ENCODE measurements at regions not wholly inside any gene's neighbourhood (a gene's known extent, or its start where the extent isn't known, plus 50 kb on each side); places are given as distances from the start of the nearest gene placed in this dataset.

DNA sequence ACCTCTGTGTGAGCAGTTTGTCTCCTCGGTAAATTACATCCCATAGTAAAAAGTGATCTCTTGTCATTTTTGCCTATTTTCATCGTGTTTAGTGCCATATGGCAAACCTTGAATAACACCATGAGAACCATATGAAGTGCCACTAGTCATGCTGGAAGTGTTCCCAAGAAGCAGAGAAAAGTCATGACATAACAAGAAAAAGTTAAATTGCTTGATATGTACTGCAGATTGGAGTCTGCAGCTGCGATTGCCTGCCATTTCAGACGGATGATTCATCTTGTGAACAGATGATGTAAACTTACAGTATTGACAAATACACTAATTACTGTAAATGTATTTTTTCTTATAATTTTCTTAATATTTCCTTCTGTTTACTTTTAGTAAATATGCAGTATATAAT lies 846.7 kb downstream of the BCL11A start:
- no peaks in the 10 kb centered on the region for H3K4me1 ChIP-seq (ENCODE audit: insufficient read depth, insufficient read length)
- no peak overlapping the region for H3K9ac ChIP-seq (ENCODE audit: insufficient read length, low read depth)
- DNase-seq (ENCODE audit: low read depth, low spot score) = no peak
- H3K27me3 ChIP-seq (ENCODE audit: insufficient read depth, insufficient read length) = no peaks in the 10 kb centered on the region
- no peaks in the 10 kb centered on the region for H3K9me3 ChIP-seq (ENCODE audit: insufficient read depth, low read length)
- no peaks in the 10 kb centered on the region for H3K36me3 ChIP-seq (ENCODE audit: insufficient read depth, insufficient read length, low read length)
- H3K4me3 ChIP-seq (ENCODE audit: insufficient read length, low read depth) = no peak overlapping the region
- TF ChIP-seq ZNF274 (IDR thresholded peaks at IDR 0.05; ENCODE audit: low read depth, low read length) (no peak), YY1 (IDR thresholded peaks at IDR 0.05; ENCODE audit: insufficient read depth, insufficient read length) (no peak), SUZ12 (IDR thresholded peaks at IDR 0.05; ENCODE audit: extremely low read depth, insufficient read depth, insufficient read length) (no peak)

DNA sequence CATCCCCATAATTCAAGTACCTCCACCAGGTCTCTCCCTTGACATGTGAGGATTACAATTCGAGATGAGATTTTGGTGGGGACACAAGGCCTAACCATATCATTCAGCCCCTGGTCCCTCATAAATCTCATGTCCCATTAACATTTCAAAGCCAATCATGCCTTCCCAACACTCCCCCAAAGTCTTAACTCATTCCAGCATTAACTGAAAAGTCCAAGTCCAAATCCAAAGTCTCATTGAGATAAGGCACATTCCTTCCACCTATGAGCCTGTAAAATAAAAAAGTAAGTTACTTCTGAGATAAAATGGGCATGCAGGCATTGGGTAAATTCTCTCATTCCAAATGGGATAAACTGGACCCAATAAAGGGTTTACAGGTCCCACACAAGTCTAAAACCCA lies 849.7 kb downstream of the BCL11A start:
- DNase-seq (ENCODE audit: low read depth, low spot score) = no peak
- no peaks in the 10 kb centered on the region for H3K9me3 ChIP-seq (ENCODE audit: insufficient read depth, low read length)

DNA sequence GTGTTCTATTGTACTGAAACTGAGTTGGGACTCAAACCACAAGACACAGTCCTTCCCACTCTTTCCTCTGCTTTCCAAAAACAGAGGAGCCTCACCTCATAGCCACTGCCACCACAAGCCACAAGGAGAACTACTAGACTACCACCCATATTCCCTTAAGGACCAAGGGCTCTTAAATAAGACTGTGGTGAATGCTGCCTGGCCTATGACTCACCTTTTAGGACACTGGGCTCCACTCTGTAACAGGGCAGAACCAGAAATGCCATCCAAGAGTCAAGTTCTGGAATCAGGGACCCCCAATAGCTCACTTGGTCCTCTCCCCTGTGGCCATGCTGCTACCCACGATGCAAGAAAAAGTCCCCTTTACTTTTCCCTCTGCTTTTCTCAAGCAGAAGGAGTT lies 851.4 kb downstream of the BCL11A start:
- H3K4me3 ChIP-seq (ENCODE audit: insufficient read length, low read depth) = no peak overlapping the region
- H3K36me3 ChIP-seq (ENCODE audit: insufficient read depth, insufficient read length, low read length) = no peaks in the 10 kb centered on the region
- H3K9me3 ChIP-seq (ENCODE audit: insufficient read depth, low read length) = no peaks in the 10 kb centered on the region
- TF ChIP-seq YY1 (IDR thresholded peaks at IDR 0.05; ENCODE audit: insufficient read depth, insufficient read length) = no peak
- no peak for TF ChIP-seq SUZ12 (IDR thresholded peaks at IDR 0.05; ENCODE audit: extremely low read depth, insufficient read depth, insufficient read length)
- no peak for TF ChIP-seq ZNF274 (IDR thresholded peaks at IDR 0.05; ENCODE audit: low read depth, low read length)
- H3K4me1 ChIP-seq (ENCODE audit: insufficient read depth, insufficient read length) = no peaks in the 10 kb centered on the region
- no peak overlapping the region for H3K9ac ChIP-seq (ENCODE audit: insufficient read length, low read depth)
- no peaks in the 10 kb centered on the region for H3K27me3 ChIP-seq (ENCODE audit: insufficient read depth, insufficient read length)
- no peak for DNase-seq (ENCODE audit: low read depth, low spot score)

More for the DNA sequence above, 849.7 kb downstream of the BCL11A start:
- TF ChIP-seq YY1 (IDR thresholded peaks at IDR 0.05; ENCODE audit: insufficient read depth, insufficient read length) (no peak), SUZ12 (IDR thresholded peaks at IDR 0.05; ENCODE audit: extremely low read depth, insufficient read depth, insufficient read length) (no peak), ZNF274 (IDR thresholded peaks at IDR 0.05; ENCODE audit: low read depth, low read length) (no peak)
- no peaks in the 10 kb centered on the region for H3K36me3 ChIP-seq (ENCODE audit: insufficient read depth, insufficient read length, low read length)
- H3K9ac ChIP-seq (ENCODE audit: insufficient read length, low read depth) = no peak overlapping the region
- H3K4me1 ChIP-seq (ENCODE audit: insufficient read depth, insufficient read length) = no peaks in the 10 kb centered on the region
- no peak overlapping the region for H3K4me3 ChIP-seq (ENCODE audit: insufficient read length, low read depth)
- H3K27me3 ChIP-seq (ENCODE audit: insufficient read depth, insufficient read length) = no peaks in the 10 kb centered on the region

DNA sequence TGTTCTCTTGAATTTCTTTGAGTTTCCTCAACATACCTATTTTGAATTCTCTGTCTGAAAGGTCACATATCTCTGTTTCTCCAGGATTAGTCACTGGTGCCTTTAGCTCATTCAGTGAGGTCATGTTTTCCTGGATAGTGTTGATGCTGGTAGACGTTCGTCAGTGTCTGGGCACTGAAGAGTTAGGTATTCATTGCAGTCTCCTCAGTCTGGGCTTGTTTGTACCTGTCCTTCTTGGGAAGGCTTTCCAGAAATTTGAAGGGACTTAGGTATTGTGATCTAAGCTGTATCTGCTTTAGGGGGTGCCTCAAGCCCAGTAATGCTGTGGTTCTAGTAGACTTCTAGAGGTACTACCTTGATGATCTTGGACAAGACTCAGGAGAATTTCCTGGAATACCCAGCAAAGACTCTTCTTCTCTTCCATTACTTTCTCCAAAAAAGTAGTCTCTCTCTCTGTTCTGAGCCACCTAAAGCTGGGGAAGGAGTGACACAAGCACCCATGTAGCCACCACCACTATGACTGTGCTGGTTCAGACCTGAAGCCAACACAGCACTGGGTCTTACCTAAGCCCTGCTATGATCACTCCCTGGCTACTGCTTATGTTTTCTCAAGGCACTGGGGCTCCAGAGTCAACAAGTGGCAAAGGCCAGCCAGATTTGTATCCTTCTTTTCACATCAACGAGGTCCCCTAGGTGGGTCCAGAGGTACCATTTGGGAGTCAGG lies 852.0 kb downstream of the BCL11A start:
- Histone ChIP-seq H3K9me3 (ENCODE audit: insufficient read depth, low read length) (no peaks in the 10 kb centered on the region), H3K4me1 (ENCODE audit: insufficient read depth, insufficient read length) (no peaks in the 10 kb centered on the region), H3K36me3 (ENCODE audit: insufficient read depth, insufficient read length, low read length) (no peaks in the 10 kb centered on the region), H3K4me3 (ENCODE audit: insufficient read length, low read depth) (no peak overlapping the region), H3K27me3 (ENCODE audit: insufficient read depth, insufficient read length) (no peaks in the 10 kb centered on the region), H3K9ac (ENCODE audit: insufficient read length, low read depth) (no peak overlapping the region)
- TF ChIP-seq SUZ12 (IDR thresholded peaks at IDR 0.05; ENCODE audit: extremely low read depth, insufficient read depth, insufficient read length) (no peak), YY1 (IDR thresholded peaks at IDR 0.05; ENCODE audit: insufficient read depth, insufficient read length) (no peak), ZNF274 (IDR thresholded peaks at IDR 0.05; ENCODE audit: low read depth, low read length) (no peak)
- DNase-seq (ENCODE audit: low read depth, low spot score) = no peak

DNA sequence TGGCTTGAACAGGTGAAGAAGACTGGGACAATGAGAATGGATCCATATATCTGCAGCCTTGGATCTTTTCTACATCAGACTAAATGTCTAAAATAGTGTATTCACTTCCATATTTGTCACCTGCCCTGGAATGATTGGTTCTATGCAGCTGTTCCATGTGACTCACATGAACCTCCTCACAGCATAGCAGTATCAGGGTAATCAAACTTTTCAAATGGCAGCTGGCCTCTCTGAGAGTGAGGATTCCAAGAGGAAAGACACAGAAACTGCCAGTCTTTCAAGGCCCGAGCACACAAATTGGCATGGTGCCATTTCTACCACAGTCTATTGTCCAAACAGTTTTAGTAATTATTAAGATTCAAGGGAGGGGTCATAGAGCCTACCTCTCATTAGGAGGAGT lies 859.3 kb downstream of the BCL11A start:
- Histone ChIP-seq H3K4me1 (ENCODE audit: insufficient read depth, insufficient read length) (no peaks in the 10 kb centered on the region), H3K27me3 (ENCODE audit: insufficient read depth, insufficient read length) (no peaks in the 10 kb centered on the region), H3K36me3 (ENCODE audit: insufficient read depth, insufficient read length, low read length) (no peaks in the 10 kb centered on the region), H3K9me3 (ENCODE audit: insufficient read depth, low read length) (no peaks in the 10 kb centered on the region), H3K9ac (ENCODE audit: insufficient read length, low read depth) (no peak overlapping the region), H3K4me3 (ENCODE audit: insufficient read length, low read depth) (no peak overlapping the region)
- no peak for DNase-seq (ENCODE audit: low read depth, low spot score)
- no peak for TF ChIP-seq ZNF274 (IDR thresholded peaks at IDR 0.05; ENCODE audit: low read depth, low read length)
- no peak for TF ChIP-seq YY1 (IDR thresholded peaks at IDR 0.05; ENCODE audit: insufficient read depth, insufficient read length)
- no peak for TF ChIP-seq SUZ12 (IDR thresholded peaks at IDR 0.05; ENCODE audit: extremely low read depth, insufficient read depth, insufficient read length)

DNA sequence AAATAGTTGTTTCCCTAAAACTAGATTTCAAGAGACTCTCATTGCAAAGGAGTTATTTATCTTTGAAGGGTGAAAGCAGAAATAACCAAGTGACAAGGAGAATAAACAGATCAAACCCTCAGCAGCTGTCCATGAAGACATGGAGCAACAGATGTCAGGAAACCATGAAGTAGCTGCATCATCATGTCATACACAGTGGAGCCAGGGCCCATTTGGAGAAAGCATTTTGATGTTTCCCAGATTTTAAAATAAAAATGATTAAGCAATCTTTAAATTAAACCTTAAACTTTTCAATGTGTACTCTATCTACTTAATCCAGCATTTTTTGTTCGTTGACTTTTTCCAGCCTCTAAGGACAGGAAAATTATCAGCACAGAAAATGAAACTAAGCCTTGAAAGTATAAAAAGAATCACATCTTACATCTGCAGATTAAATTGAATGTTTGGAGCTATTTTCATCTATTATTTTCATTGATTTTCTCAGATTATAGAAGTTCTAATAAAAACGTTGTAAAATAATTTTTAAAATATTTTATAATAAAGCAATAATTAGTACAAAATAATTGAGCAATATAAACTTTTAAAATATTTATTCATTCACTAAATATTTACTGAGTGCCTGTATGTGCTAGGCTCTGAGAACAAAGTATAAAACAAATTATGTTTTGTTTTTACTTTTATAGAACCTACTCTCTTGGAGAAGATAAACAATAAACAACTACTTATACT lies 860.1 kb downstream of the BCL11A start:
- Histone ChIP-seq H3K9me3 (ENCODE audit: insufficient read depth, low read length) (no peaks in the 10 kb centered on the region), H3K4me3 (ENCODE audit: insufficient read length, low read depth) (no peak overlapping the region), H3K4me1 (ENCODE audit: insufficient read depth, insufficient read length) (no peaks in the 10 kb centered on the region), H3K36me3 (ENCODE audit: insufficient read depth, insufficient read length, low read length) (no peaks in the 10 kb centered on the region), H3K27me3 (ENCODE audit: insufficient read depth, insufficient read length) (no peaks in the 10 kb centered on the region), H3K9ac (ENCODE audit: insufficient read length, low read depth) (no peak overlapping the region)
- DNase-seq (ENCODE audit: low read depth, low spot score) = no peak
- TF ChIP-seq YY1 (IDR thresholded peaks at IDR 0.05; ENCODE audit: insufficient read depth, insufficient read length) (no peak), ZNF274 (IDR thresholded peaks at IDR 0.05; ENCODE audit: low read depth, low read length) (no peak), SUZ12 (IDR thresholded peaks at IDR 0.05; ENCODE audit: extremely low read depth, insufficient read depth, insufficient read length) (no peak)

DNA sequence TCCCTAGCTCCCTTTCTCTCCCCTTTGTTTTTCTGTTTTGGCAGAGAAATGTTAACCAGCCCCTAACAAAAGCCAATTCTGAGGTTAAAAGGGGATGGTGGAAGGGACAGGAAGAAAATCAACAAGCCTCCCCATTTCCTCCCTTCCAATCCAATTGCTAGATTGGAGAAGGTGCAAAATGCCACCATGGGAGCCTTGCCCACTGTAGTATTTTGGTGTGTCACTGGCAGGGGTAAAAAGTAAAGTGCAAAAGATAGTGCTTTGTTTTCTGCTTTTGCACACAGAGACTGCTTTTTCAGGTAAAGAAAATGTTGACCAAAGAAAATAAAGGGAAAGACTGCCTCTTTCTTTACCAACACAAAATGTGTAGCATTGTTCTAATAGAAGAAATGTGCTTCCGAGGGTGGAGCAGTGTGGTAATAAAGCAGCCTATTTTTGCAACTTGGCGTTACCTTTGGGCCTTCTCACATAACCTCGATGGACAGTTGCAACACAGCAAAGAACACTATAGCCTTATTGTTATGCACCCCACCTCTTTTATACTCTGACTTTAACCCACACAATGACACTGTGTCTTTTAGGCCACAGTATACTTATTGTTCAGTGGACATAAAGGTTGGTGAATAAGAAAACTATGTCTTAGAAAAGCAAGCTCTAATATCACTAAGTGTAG lies 861.8 kb downstream of the BCL11A start:
- H3K9ac ChIP-seq (ENCODE audit: insufficient read length, low read depth) = no peak overlapping the region
- TF ChIP-seq YY1 (IDR thresholded peaks at IDR 0.05; ENCODE audit: insufficient read depth, insufficient read length) (no peak), SUZ12 (IDR thresholded peaks at IDR 0.05; ENCODE audit: extremely low read depth, insufficient read depth, insufficient read length) (no peak), ZNF274 (IDR thresholded peaks at IDR 0.05; ENCODE audit: low read depth, low read length) (no peak)
- H3K4me1 ChIP-seq (ENCODE audit: insufficient read depth, insufficient read length) = no peaks in the 10 kb centered on the region
- peak; percentile 33 for DNase-seq (ENCODE audit: low read depth, low spot score)
- H3K36me3 ChIP-seq (ENCODE audit: insufficient read depth, insufficient read length, low read length) = no peaks in the 10 kb centered on the region
- H3K27me3 ChIP-seq (ENCODE audit: insufficient read depth, insufficient read length) = no peaks in the 10 kb centered on the region
- no peak overlapping the region for H3K4me3 ChIP-seq (ENCODE audit: insufficient read length, low read depth)
- H3K9me3 ChIP-seq (ENCODE audit: insufficient read depth, low read length) = no peaks in the 10 kb centered on the region
